A673 (cell line): ENCODE measurements at regions not wholly inside any gene's neighbourhood (a gene's known extent, or its start where the extent isn't known, plus 50 kb on each side); places are given as distances from the start of the nearest gene placed in this dataset.

Source experiments
- EZH2 ChIP-seq: fragments of 200-600 bp; sonication (generic); IDR thresholded peaks from 2 replicates; pipeline ENCODE4 v1.6.1; 2017; ENCODE audit warnings: borderline replicate concordance, low read depth, mild to moderate bottlenecking, mixed read lengths, antibody characterized with exemption, low read length; ENCODE audit not compliant: poor library complexity, severe bottlenecking
- TF ChIP-seq, protein P1 (sequence below): fragments of 300-800, 200-600 bp; sonication (generic); conservative IDR thresholded peaks from 2 replicates; pipeline ENCODE4 v1.5.1; 2017; ENCODE audit warnings: low read depth, mild to moderate bottlenecking, antibody characterized with exemption, low read length, moderate library complexity, mixed read lengths

DNA sequence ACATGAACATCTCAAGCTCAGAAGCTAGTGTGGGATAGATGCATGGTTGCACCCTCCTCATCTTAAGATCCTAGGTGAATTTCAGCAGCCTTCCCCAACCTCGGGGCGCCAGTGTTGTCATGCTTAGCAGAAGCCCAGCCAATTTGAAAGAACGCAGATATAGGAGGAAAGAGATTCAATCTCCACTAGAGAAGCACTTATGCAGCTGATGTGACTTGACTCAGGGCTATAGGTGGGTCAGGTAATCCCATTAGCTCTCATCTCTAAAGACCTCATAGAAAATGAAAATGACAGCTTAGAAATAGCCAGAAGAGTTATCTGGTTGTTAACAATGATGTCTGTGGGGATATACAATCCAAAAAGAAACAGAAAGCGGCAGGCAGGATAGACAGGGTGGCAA lies 310.5 kb downstream of the GPAM start:
- TF ChIP-seq, protein P1, sequence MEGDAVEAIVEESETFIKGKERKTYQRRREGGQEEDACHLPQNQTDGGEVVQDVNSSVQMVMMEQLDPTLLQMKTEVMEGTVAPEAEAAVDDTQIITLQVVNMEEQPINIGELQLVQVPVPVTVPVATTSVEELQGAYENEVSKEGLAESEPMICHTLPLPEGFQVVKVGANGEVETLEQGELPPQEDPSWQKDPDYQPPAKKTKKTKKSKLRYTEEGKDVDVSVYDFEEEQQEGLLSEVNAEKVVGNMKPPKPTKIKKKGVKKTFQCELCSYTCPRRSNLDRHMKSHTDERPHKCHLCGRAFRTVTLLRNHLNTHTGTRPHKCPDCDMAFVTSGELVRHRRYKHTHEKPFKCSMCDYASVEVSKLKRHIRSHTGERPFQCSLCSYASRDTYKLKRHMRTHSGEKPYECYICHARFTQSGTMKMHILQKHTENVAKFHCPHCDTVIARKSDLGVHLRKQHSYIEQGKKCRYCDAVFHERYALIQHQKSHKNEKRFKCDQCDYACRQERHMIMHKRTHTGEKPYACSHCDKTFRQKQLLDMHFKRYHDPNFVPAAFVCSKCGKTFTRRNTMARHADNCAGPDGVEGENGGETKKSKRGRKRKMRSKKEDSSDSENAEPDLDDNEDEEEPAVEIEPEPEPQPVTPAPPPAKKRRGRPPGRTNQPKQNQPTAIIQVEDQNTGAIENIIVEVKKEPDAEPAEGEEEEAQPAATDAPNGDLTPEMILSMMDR: no peak
- TF ChIP-seq EZH2: no peak
